LHCN-M2 (cell line): ENCODE measurements at regions not wholly inside any gene's neighbourhood (a gene's known extent, or its start where the extent isn't known, plus 50 kb on each side); places are given as distances from the start of the nearest gene placed in this dataset.

Source experiments
- DNase-seq: peaks from one replicate; pipeline ENCODE4 v3.0.0-alpha.2; 2012; ENCODE audit warnings: low read depth

DNA sequence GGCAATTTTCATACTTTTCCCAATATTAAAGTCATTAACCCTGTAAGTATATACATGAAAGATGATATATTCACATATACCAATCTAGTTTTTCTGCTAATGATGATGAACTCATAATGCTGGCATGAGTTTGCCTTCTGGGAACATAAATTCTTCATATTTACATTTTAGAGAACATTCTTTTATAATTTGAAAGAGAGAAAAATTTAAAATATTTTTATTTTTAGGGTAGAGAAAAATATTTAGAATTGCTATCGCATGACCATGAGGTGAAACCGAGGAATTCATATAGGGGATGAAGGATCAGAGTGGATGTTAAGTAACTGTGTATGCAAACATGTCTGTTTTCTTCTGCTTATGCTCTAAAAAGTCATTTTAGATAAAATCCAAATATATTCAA lies 825.3 kb upstream of the FLRT2 start:
- DNase-seq: no peak

DNA sequence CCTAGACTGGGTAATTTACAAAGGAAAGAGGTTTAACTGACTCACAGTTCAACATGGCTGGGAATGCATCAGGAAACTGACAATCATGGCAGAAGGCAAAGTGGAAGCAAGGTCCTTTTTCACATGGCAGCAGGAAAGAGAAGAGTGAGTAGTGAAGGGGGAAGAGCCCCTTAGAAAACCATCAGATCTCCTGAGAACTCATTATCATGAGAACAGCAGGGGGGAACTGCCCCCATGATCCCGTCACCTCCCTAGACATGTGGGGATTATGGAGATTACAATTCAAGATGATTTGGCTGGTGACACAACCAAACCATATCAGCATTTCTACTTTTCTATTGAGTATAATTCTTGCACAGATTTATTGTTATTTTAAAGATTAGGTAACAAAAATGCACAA lies 822.1 kb upstream of the FLRT2 start:
- no peak for DNase-seq

- no peak for DNase-seq
Measured at GRCh38 chr14:84708865-84709264, 821.1 kb upstream of the FLRT2 start.

GRCh38 chr14:84726471-84726870 lies 803.5 kb upstream of the FLRT2 start:
- no peak for DNase-seq

GRCh38 chr14:84749191-84749955 lies 780.6 kb upstream of the FLRT2 start:
- DNase-seq: no peak

GRCh38 chr14:84750284-84750683 lies 779.7 kb upstream of the FLRT2 start:
- DNase-seq: no peak

DNA sequence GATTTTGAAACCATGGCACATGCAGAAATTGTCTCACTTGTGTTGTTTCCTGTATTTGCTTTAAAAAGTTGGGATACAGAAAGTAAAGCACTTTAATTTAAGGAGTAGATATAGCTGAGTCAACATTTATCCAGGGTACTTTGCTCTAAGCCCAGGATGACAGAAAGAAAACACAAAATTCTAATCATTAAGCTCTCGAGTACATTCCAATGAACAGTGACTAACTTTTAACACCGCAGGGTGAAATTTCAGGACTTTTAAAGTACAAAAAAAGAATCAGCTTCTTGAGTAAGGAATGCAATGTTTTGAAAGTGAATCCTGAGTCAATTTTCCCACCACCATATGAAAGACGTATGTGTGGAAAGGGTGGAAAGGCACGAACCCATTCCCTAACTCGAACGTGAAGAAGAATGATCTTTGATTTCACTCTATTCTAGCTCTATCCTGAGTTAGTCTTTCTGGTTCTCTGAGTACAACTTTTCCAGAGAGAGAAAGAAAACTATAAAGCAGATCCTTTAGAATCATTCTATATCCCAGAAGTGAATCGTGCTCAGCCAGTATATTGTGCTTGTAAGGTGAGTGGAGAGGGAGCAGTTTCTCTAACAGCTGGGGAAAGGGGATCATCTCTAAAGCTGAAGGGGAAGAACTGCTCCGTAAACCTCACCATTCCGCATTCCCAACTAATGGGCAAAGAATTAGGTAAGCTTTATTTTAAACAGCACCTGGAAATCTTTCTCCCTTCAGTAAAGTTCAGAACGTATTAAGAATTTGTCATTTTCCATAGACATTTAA lies 779.0 kb upstream of the FLRT2 start:
- peak; percentile 14 for DNase-seq

DNA sequence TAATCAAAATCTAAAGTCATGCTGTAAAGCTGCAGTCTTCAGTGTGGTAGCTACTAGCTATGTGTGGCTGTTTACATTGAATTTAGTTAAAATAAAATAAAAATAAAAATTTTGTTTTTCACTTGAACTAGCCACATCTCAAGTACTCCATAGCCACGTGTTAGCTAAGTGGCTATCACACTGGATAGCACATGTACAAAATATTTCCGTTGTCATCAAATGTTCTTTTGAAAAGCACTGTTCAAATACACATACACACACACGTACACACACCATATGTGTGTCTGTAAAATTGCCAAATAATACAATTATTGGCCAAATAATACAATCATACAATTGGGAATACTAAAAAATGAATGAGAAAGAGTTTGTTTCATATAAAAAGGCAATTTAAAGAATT lies 778.2 kb upstream of the FLRT2 start:
- DNase-seq: no peak

DNA sequence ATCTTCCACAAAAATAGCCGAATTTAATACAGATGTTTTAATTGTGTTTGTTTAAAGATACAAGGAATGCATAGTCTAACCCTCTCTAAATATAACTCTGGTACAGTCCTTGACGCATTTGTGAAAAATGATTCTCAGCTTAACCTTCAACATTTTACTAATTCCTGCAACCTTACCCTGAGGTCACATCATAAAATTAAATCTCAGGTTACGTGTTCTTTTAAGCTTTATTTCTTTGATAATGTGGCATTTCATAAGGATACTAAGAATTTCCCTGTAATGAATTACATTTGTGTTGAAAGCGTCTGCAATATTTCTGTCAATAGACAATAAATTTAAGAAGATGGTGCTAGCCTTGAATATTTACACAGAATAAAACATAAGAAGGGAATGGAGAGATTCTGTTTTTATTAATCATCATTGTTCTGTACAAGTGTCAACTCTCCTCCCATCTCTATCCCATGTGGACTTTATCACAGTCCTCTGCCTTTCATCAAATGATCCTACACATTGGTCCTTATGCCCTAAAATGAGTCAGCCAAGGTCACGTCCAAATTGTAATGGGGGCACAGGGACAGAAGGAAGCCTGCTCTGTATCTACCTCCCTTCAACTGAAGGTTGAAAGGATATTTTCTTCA lies 769.3 kb upstream of the FLRT2 start:
- no peak for DNase-seq

- DNase-seq: no peak
Measured at GRCh38 chr14:84767434-84767833, 762.5 kb upstream of the FLRT2 start.

DNA sequence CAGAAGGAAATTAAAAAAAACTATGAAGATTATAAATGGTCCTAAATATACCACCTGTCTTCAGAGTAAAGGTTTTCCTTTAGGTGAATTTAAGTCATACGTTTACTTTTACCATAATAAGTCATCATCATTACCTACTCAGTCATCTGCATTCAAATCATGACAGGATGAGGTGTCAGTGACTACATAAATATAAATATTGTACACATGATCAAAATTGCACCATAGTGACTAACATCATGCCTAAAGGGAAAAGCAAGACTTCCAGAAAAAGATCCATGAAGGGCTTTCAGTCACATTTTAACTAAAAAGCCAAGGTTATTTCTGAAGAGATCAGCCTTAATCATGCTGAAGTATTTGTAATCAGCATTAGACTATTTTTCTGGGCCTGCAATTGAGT lies 759.9 kb upstream of the FLRT2 start:
- DNase-seq: no peak

DNA sequence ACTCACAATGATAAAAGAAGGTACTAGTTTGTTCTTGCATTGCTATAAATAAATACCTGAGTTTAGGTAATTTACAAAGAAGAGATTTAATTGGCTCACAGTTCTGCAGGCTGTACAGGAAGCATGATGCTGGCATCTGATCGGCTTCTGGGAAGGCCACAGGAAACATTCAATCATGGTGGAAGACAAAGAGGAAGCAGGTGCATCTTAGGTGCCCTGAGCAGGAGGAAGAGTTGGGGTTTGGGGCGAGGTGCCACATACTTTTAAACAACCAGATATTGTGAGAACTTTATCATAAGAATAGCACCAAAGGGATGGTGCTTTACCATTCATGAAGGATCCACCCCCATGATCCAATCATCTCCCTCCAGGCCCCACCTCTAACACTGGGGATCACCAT lies 752.6 kb upstream of the FLRT2 start:
- no peak for DNase-seq

- no peak for DNase-seq
Measured at GRCh38 chr14:84782902-84783301, 747.0 kb upstream of the FLRT2 start.

GRCh38 chr14:84783511-84783910 lies 746.4 kb upstream of the FLRT2 start:
- DNase-seq: no peak

- no peak for DNase-seq
Measured at GRCh38 chr14:84785996-84786395, 743.9 kb upstream of the FLRT2 start.

- no peak for DNase-seq
Measured at GRCh38 chr14:84789012-84789411, 740.9 kb upstream of the FLRT2 start.

GRCh38 chr14:84792722-84793410 lies 737.1 kb upstream of the FLRT2 start:
- DNase-seq: no peak

DNA sequence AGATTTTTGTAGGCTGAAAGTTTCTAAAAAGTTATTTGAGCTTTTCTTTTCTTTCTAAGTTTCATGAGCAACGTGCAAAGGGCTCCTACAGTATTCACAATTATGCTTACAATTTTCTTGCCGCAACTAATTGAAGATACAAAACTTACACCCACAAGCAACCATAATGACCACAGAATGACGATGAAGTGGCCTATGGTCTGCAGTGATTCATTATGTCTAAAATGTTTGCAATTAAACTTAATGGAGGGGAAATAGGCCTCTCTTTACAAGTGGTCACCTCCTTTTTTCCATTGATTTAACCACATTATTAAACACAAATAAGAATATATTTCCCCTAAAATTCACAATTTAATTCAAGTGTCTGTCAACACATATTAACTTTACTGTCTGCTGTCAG lies 732.6 kb upstream of the FLRT2 start:
- no peak for DNase-seq

- DNase-seq: no peak
Measured at GRCh38 chr14:84804468-84804867, 725.5 kb upstream of the FLRT2 start.

DNA sequence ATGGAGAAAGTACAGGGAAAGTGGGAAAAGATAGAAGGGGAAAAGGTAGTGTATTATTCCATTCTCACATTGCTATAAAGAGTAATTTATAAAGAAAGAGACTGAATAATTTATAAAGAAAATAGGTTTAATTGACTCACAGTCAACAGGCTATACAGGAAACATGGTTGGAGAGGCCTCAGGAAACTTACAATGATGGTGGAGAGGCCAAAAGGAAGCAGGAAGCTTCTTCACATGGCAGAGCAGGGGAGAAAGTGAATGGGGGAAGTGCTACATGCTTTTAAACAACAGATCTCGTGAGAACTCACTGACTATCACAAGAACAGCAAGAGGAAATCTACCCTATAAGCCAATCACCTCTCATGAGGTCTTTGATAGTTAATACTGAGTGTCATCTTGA lies 725.0 kb upstream of the FLRT2 start:
- DNase-seq: no peak

GRCh38 chr14:84806181-84806580 lies 723.8 kb upstream of the FLRT2 start:
- no peak for DNase-seq

DNA sequence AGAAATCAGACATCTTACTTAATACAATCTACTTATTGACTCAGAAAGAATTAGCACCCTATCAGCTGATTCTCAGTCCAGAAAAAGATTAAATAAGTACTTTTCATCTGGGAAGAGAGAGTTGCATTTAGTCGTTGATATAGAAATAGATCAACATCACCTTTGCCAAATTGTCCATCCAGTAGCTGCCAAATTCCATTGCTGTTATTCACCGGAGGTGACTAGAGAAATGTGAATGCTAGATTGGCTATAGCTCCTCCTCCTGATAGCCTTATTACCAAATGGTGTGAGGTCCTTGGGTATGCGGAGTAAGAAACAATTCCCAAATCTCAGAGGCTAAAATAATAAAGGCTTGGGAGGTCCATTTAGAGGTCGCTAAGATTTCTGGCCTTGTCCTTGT lies 723.3 kb upstream of the FLRT2 start:
- DNase-seq: no peak
